ENCODE measurements at regions not wholly inside any gene's neighbourhood (a gene's known extent, or its start where the extent isn't known, plus 50 kb on each side); places are given as distances from the start of the nearest gene placed in this dataset.

- no peak overlapping the region for H3K4me3 ChIP-seq (ENCODE audit: low read depth, low read length)
- TF ChIP-seq ZNF132 (tag by site-specific recombination; IDR thresholded peaks at IDR 0.05; ENCODE audit: borderline replicate concordance) (no peak), KLF8 (tag by site-specific recombination; IDR thresholded peaks at IDR 0.05) (no peak), ZNF302 (tag by site-specific recombination; IDR thresholded peaks at IDR 0.05; ENCODE audit: low read depth) (no peak), ZNF558 (tag by site-specific recombination; IDR thresholded peaks at IDR 0.05) (no peak), ZNF423 (tag by site-specific recombination; IDR thresholded peaks at IDR 0.05) (no peak), ZFP41 (tag by site-specific recombination; IDR thresholded peaks at IDR 0.05; ENCODE audit: borderline replicate concordance) (no peak), ZNF510 (tag by site-specific recombination; IDR thresholded peaks at IDR 0.05; ENCODE audit: insufficient replicate concordance) (no peak), PBX3 (CRISPR knock-in tag; IDR thresholded peaks at IDR 0.05) (no peak), ZNF629 (tag by site-specific recombination; IDR thresholded peaks at IDR 0.05) (no peak), ZBTB21 (tag by site-specific recombination; IDR thresholded peaks at IDR 0.05) (no peak), AEBP2 (tag by site-specific recombination; IDR thresholded peaks at IDR 0.05; ENCODE audit: borderline replicate concordance) (no peak), MZF1 (tag by site-specific recombination; IDR thresholded peaks at IDR 0.05; ENCODE audit: borderline replicate concordance) (no peak), TRIM28 (IDR thresholded peaks at IDR 0.05; ENCODE audit: borderline replicate concordance, low read length) (no peak), ZNF24 (tag by site-specific recombination; IDR thresholded peaks at IDR 0.05) (no peak), ZNF416 (tag by site-specific recombination; IDR thresholded peaks at IDR 0.05) (no peak), ZNF354C (tag by site-specific recombination; IDR thresholded peaks at IDR 0.05; ENCODE audit: borderline replicate concordance, low read depth) (no peak), ZNF626 (tag by site-specific recombination; IDR thresholded peaks at IDR 0.05) (no peak), OSR2 (tag by site-specific recombination; IDR thresholded peaks at IDR 0.05) (no peak)
- TF ChIP-seq, protein P1, sequence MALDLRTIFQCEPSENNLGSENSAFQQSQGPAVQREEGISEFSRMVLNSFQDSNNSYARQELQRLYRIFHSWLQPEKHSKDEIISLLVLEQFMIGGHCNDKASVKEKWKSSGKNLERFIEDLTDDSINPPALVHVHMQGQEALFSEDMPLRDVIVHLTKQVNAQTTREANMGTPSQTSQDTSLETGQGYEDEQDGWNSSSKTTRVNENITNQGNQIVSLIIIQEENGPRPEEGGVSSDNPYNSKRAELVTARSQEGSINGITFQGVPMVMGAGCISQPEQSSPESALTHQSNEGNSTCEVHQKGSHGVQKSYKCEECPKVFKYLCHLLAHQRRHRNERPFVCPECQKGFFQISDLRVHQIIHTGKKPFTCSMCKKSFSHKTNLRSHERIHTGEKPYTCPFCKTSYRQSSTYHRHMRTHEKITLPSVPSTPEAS (tag by site-specific recombination; IDR thresholded peaks at IDR 0.05) = no peak
- TF ChIP-seq, protein P2, sequence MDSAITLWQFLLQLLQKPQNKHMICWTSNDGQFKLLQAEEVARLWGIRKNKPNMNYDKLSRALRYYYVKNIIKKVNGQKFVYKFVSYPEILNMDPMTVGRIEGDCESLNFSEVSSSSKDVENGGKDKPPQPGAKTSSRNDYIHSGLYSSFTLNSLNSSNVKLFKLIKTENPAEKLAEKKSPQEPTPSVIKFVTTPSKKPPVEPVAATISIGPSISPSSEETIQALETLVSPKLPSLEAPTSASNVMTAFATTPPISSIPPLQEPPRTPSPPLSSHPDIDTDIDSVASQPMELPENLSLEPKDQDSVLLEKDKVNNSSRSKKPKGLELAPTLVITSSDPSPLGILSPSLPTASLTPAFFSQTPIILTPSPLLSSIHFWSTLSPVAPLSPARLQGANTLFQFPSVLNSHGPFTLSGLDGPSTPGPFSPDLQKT (IDR thresholded peaks at IDR 0.05; ENCODE audit: borderline replicate concordance, low read depth, low read length) = no peak
- H3K4me1 ChIP-seq (ENCODE audit: control insufficient read depth, insufficient read depth, low read length) = no peaks in the 10 kb centered on the region
- POLR2A ChIA-PET = no interaction called here
- H3K9me3 ChIP-seq (ENCODE audit: control insufficient read depth, insufficient read depth, low read depth, low read length) = no peaks in the 10 kb centered on the region
- H3K27ac ChIP-seq (ENCODE audit: extremely low read depth, low read depth, low read length) = no peak overlapping the region
- no peaks in the 10 kb centered on the region for H3K36me3 ChIP-seq (ENCODE audit: control insufficient read depth in 2 of 2, insufficient read depth in 1 of 2, low read length in 2 of 2)
- CTCF ChIA-PET = no interaction called here
These were observed 56.2 kb upstream of the ITM2B start for GRCh38 chr13:48176781-48177180.

GRCh38 chr13:48175185-48175584 lies 57.8 kb upstream of the ITM2B start:
- no peak overlapping the region for H3K27ac ChIP-seq (ENCODE audit: extremely low read depth, low read depth, low read length)
- H3K9me3 ChIP-seq (ENCODE audit: control insufficient read depth, insufficient read depth, low read depth, low read length) = no peaks in the 10 kb centered on the region
- H3K4me3 ChIP-seq (ENCODE audit: low read depth, low read length) = no peak overlapping the region
- ChIA-PET CTCF (no interaction called here), POLR2A (no interaction called here)
- H3K36me3 ChIP-seq (ENCODE audit: control insufficient read depth in 2 of 2, insufficient read depth in 1 of 2, low read length in 2 of 2) = no peaks in the 10 kb centered on the region
- H3K4me1 ChIP-seq (ENCODE audit: control insufficient read depth, insufficient read depth, low read length) = no peaks in the 10 kb centered on the region
- TF ChIP-seq ZNF514 (tag by site-specific recombination; IDR thresholded peaks at IDR 0.05) (no peak), AEBP2 (tag by site-specific recombination; IDR thresholded peaks at IDR 0.05; ENCODE audit: borderline replicate concordance) (no peak), ZNF473 (tag by site-specific recombination; IDR thresholded peaks at IDR 0.05) (no peak), SP3 (tag by site-specific recombination; IDR thresholded peaks at IDR 0.05) (no peak), ZNF530 (tag by site-specific recombination; IDR thresholded peaks at IDR 0.05; ENCODE audit: low read depth) (no peak), ZNF596 (tag by site-specific recombination; IDR thresholded peaks at IDR 0.05) (no peak), ZNF558 (tag by site-specific recombination; IDR thresholded peaks at IDR 0.05) (no peak), SCRT2 (tag by site-specific recombination; IDR thresholded peaks at IDR 0.05) (no peak), SCRT1 (tag by site-specific recombination; IDR thresholded peaks at IDR 0.05; ENCODE audit: borderline replicate concordance) (no peak), ZNF521 (tag by site-specific recombination; IDR thresholded peaks at IDR 0.05) (no peak)
- TF ChIP-seq, protein P3, sequence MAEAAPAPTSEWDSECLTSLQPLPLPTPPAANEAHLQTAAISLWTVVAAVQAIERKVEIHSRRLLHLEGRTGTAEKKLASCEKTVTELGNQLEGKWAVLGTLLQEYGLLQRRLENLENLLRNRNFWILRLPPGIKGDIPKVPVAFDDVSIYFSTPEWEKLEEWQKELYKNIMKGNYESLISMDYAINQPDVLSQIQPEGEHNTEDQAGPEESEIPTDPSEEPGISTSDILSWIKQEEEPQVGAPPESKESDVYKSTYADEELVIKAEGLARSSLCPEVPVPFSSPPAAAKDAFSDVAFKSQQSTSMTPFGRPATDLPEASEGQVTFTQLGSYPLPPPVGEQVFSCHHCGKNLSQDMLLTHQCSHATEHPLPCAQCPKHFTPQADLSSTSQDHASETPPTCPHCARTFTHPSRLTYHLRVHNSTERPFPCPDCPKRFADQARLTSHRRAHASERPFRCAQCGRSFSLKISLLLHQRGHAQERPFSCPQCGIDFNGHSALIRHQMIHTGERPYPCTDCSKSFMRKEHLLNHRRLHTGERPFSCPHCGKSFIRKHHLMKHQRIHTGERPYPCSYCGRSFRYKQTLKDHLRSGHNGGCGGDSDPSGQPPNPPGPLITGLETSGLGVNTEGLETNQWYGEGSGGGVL (tag by site-specific recombination; IDR thresholded peaks at IDR 0.05) = no peak

Data from HEK293 (cell line).